Lower lobe of right lung (tissue), 2 donors: ENCODE measurements at regions not wholly inside any gene's neighbourhood (a gene's known extent, or its start where the extent isn't known, plus 50 kb on each side); places are given as distances from the start of the nearest gene placed in this dataset.
"Not testable (repeated sequence)": the region's sequence is repeated elsewhere in the genome, so short reads cannot be mapped to it uniquely, and the experiment has no call there.

ENCODE experiments used
- ATAC-seq, 2 donors: fragments of 200-7000 bp; cut with Tn5 transposase; one replicate each; pipeline ENCODE4 v1.9.1; 2020 to 2022; ENCODE audit warnings: mild to moderate bottlenecking in 2 of 2, moderate library complexity in 2 of 2
- DNase-seq: peaks from one replicate; pipeline ENCODE4 v3.0.0-alpha.2; 2020
- H3K27ac ChIP-seq: fragments of 200-600 bp; one replicate; pipeline ENCODE4 v1.8.0; 2022
- H3K27me3 ChIP-seq: fragments of 200-600 bp; one replicate; pipeline ENCODE4 v1.8.0; 2022; ENCODE audit warnings: low read depth
- H3K36me3 ChIP-seq: fragments of 200-600 bp; one replicate; pipeline ENCODE4 v1.8.0; 2022; ENCODE audit warnings: mild to moderate bottlenecking
- H3K4me1 ChIP-seq: fragments of 200-600 bp; one replicate; pipeline ENCODE4 v1.8.0; 2022
- H3K4me3 ChIP-seq: fragments of 200-600 bp; one replicate; pipeline ENCODE4 v1.8.0; 2022; ENCODE audit warnings: mild to moderate bottlenecking
- H3K9me3 ChIP-seq: fragments of 200-600 bp; one replicate; pipeline ENCODE4 v1.8.0; 2022
- intact Hi-C: fragments of 100-400 bp; cut with DNase I; formaldehyde crosslinking; loops from one replicate; pipeline ENCODE4 v1.11.0; 2022
- TF ChIP-seq, protein P1 (sequence below): fragments of 200-600 bp; IDR thresholded peaks from one replicate; pipeline ENCODE4 v1.8.0; 2022; ENCODE audit warnings: antibody characterized with exemption, mild to moderate bottlenecking
- donor health status: DM: no; HTN: yes; CAD: no; lungs with severe emphysema.

DNA sequence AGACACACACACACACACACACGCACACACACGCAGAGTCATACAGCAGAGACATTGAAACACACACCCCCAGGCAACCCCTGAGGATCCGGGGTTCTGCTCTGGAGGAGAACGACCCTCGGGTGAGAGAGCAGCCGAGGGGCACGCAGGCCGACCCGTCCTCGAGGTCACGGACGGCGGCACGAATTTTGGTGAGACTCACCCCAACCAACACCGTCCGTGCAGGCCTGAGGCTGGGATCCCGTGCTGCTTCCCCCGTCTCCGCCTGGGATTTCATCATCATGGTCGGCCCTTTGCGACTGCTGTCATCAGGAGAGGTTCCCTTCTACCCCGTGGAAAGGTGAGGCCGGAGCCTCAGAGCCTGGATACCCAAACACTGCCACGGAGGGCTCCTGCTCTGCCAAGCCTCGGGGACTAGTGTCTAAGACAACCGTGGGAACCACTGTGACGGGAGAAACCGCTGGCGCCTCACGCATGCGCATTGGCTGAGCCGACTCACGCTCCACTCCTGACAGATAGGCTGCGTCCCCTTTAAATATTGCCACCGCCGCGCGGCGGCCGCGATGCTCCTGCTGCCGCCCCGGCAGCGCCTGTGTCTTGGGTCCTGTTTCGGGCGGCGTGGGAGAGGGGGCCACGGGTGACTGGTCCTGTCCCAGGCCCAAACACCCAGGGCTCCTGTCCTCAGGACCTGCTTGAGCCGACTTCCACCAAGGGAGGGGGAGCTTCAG lies 699.1 kb upstream of the TPTE start:
- ATAC-seq, intact Hi-C loops, H3K9me3 ChIP-seq, H3K4me1 ChIP-seq, H3K27ac ChIP-seq, H3K36me3 ChIP-seq, H3K4me3 ChIP-seq, H3K27me3 ChIP-seq, DNase-seq: not testable (repeated sequence)

DNA sequence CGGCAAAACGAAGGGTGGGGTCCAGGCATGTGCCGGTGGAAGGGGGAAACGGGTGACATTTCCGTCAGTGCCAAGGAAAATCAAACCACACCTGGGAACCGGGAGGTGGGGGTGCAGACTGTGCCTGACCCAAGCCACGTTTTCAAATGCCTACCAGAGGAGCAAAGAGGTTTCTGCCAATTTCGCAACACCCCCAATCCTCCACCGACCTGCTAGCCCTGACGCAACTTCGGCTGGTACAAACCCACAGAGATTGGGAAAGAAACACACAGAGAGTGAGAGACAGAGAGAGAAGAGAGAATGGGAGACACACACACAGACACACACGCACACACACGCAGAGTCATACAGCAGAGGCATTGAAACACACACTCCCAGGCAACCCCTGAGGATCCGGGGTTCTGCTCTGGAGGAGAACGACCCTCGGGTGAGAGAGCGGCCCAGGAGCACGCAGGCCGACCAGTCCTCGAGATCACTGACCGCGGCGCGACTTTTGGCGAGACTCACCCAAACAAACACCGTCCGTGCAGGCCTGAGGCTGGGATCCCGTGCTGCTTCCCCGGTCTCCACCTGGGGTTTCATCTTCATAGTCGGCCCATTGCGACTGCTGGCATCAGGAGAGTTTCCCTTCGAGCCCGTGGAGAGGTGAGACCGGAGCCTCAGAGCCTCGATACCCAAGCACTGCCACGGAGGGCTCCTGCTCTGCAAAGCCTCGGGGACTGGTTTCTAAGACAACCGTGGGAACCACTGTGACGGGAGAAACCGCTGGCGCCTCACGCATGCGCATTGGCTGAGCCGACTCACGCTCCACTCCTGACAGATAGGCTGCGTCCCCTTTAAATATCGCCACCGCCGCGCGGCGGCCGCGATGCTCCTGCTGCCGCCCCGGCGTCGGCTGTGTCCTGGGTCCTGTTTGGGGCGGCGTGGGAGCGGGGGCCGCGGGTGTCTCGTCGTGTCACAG lies 697.9 kb upstream of the TPTE start:
- not testable (repeated sequence) for H3K27ac ChIP-seq, ATAC-seq

GRCh38 chr21:9830801-9831200 lies 690.6 kb upstream of the TPTE start:
- H3K4me1 ChIP-seq, H3K4me3 ChIP-seq, H3K27me3 ChIP-seq, H3K36me3 ChIP-seq, H3K9me3 ChIP-seq, H3K27ac ChIP-seq, ATAC-seq, DNase-seq, intact Hi-C loops: not testable (repeated sequence)

More for the DNA sequence above, 697.9 kb upstream of the TPTE start:
- H3K9me3 ChIP-seq, H3K27me3 ChIP-seq, H3K36me3 ChIP-seq, H3K4me1 ChIP-seq, H3K4me3 ChIP-seq, intact Hi-C loops: not testable (repeated sequence)
- peak; percentile 84 for DNase-seq

GRCh38 chr21:9832751-9833150 lies 688.6 kb upstream of the TPTE start:
- H3K27ac ChIP-seq, DNase-seq, H3K4me3 ChIP-seq, intact Hi-C loops, H3K27me3 ChIP-seq, ATAC-seq, H3K36me3 ChIP-seq, H3K4me1 ChIP-seq, H3K9me3 ChIP-seq: not testable (repeated sequence)

GRCh38 chr21:9836547-9836946 lies 684.8 kb upstream of the TPTE start:
- H3K9me3 ChIP-seq: peaks cover 12% of the 10 kb centered on the region
- H3K36me3 ChIP-seq, DNase-seq, ATAC-seq, H3K27ac ChIP-seq, H3K4me3 ChIP-seq, intact Hi-C loops, H3K27me3 ChIP-seq, H3K4me1 ChIP-seq: not testable (repeated sequence)

GRCh38 chr21:9837001-9837400 lies 684.4 kb upstream of the TPTE start:
- H3K4me3 ChIP-seq, DNase-seq, H3K36me3 ChIP-seq, H3K27ac ChIP-seq, intact Hi-C loops, H3K27me3 ChIP-seq, H3K4me1 ChIP-seq, ATAC-seq: not testable (repeated sequence)
- peaks cover 12% of the 10 kb centered on the region for H3K9me3 ChIP-seq

- H3K36me3 ChIP-seq, H3K4me1 ChIP-seq, intact Hi-C loops, H3K27me3 ChIP-seq, H3K27ac ChIP-seq, H3K4me3 ChIP-seq, DNase-seq, ATAC-seq: not testable (repeated sequence)
- H3K9me3 ChIP-seq: peaks cover 12% of the 10 kb centered on the region
Observed at GRCh38 chr21:9837526-9837925, 683.9 kb upstream of the TPTE start.

DNA sequence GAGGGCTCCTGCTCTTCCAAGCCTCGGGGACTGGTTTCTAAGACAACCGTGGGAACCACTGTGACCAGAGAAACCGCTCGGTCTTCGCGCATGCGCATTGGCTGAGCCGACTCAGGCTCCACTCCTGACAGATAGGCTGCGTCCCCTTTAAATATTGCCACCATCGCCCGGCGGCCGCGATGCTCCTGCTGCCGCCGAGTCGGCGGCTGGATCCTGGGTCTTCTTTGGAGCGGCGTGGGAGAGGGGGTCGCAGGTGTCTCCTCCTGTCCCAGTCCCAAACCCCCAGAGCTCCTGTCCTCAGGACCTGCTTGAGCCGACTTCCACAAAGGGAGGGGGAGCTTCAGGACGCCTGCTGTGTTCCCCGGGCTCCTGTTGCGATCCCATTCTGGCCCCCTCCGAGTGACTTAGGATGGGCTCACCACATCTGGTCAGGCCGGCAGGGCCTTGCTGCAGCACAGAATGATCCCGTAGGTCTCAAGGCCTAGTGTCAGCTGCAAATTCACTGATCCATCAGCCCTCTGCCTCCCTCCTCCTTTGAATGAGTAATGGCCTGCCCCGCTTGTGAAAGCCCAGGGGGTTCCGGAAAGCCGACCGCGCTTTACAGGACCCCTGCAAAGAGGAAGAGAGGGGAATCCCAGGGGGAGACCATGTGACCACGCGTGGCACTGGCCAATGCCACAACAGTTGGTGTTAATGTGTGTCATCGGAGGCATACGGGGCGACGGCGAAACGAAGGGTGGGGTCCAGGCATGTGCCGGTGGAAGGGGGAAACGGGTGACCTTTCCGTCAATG lies 683.2 kb upstream of the TPTE start:
- Histone ChIP-seq H3K9me3 (peaks cover 12% of the 10 kb centered on the region), H3K4me3 (no peak overlapping the region), H3K27me3 (no peaks in the 10 kb centered on the region), H3K36me3 (no peaks in the 10 kb centered on the region), H3K27ac (no peak overlapping the region), H3K4me1 (no peaks in the 10 kb centered on the region)
- ATAC-seq (no peak), DNase-seq (peak; percentile 53)
- intact Hi-C loops: no loop called here
- TF ChIP-seq, protein P1, sequence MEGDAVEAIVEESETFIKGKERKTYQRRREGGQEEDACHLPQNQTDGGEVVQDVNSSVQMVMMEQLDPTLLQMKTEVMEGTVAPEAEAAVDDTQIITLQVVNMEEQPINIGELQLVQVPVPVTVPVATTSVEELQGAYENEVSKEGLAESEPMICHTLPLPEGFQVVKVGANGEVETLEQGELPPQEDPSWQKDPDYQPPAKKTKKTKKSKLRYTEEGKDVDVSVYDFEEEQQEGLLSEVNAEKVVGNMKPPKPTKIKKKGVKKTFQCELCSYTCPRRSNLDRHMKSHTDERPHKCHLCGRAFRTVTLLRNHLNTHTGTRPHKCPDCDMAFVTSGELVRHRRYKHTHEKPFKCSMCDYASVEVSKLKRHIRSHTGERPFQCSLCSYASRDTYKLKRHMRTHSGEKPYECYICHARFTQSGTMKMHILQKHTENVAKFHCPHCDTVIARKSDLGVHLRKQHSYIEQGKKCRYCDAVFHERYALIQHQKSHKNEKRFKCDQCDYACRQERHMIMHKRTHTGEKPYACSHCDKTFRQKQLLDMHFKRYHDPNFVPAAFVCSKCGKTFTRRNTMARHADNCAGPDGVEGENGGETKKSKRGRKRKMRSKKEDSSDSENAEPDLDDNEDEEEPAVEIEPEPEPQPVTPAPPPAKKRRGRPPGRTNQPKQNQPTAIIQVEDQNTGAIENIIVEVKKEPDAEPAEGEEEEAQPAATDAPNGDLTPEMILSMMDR: no peak
